Kidney capillary endothelial cell (primary cell): ENCODE measurements at regions not wholly inside any gene's neighbourhood (a gene's known extent, or its start where the extent isn't known, plus 50 kb on each side); places are given as distances from the start of the nearest gene placed in this dataset.

Experiments
- DNase-seq: peaks from one replicate; pipeline ENCODE4 v3.0.0-alpha.2; 2018; ENCODE audit warnings: low spot score

DNA sequence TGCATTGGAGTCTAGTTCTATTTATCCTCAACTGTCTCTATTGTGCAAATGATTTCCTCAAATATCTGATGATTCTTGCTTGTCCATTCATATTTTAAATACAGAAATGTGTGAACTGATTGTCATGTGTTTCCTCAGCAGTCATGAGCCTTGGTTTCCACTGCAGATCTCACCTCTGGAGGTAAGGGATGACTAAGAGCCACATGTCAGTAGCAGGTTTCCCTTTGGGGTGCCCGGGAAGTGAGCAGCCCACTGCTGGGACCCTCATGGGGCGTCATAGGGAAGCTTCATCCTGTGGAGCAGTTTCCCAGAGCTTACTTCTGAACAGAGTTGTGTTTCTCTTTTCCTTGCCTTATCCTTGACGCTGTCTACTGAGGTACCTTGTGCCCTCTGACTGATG, 149.2 kb upstream of the TOPAZ1 start:
- no peak for DNase-seq

DNA sequence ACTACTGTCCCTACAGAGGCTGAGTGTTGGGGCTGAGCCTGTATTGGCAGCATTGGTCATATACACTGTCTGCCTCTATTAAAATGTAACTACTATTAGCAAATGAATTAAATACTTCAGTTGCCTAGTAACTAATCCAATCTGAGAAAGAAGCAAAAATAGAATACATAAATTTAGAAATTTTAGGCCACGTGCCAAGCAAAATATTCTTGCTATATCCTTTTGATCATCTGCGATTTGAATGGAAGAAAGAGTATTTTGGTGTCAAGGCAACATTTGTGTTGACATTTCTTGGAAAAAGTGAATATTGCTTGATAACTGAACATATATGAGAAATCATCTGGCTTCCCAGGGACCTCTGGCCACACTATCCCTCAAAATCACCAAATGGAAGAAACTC, 148.2 kb upstream of the TOPAZ1 start:
- no peak for DNase-seq

DNA sequence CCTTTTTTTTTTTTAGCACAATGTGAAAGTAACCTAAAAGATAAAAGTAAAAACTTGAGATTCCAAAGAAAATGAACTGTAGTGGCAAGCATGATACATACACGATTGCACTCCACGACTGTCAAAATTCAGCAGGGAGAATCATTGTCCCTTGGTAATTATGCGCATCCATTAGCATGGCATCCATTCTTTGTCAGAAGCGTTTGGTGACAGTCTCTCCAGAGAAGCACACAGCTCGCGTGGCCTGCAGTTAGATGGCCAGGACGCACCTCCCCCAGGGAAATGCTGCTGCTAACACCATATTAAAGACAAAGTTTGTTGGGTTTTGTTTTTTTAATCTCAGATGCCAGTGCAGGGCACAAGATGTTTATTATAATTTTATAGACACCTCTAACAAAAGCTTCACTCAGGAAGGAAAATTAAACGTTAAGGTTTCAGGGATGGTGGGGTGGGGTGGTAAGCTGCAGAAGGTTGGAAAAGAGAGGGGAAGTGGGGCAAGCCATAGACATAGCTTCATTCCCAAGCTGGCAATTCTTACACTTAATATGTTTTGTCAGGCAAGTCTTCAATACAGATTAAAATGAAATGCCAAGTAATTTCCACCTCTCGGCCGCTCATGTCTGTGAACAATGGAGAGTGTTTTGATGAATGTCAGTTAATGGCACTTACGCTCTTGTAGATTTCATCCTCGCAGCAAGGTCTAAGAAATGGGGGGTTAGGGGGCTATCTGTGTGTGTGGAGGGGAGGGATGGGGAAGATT, 142.8 kb upstream of the TOPAZ1 start:
- no peak for DNase-seq

DNA sequence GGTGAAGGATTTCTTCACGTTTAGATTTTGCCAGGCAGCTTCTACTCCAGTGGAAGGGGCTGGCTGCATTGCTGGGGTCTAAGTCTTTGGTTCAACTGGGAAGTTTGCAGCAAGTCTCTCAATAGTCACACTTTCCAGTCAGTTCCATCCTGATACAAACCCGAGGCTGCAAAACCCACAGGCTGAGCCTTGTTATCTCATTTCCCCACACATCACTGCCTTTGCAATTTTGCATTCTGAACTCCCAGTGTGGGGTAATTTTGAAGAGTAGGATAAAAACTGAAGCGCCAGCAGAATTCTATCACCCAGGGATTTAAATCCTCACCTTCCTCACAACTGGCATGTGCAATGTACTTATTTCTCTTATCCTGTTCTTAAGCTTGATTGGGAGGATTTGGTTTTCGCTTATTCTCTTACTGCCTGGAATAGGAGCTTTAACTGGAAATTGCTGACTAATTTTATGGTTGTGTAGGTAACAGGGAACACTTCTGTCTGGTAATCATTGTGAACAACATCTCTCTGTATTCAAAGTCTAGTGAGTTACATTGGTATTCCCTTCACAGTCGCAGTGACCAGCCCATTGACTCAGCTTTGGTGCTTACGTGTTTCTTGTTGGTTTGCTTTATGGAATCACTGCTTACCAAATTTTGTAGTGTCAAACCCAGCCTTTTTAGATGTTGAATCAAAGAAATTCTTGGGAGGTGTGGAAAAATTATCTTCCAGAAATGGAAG, 142.0 kb upstream of the TOPAZ1 start:
- no peak for DNase-seq

DNA sequence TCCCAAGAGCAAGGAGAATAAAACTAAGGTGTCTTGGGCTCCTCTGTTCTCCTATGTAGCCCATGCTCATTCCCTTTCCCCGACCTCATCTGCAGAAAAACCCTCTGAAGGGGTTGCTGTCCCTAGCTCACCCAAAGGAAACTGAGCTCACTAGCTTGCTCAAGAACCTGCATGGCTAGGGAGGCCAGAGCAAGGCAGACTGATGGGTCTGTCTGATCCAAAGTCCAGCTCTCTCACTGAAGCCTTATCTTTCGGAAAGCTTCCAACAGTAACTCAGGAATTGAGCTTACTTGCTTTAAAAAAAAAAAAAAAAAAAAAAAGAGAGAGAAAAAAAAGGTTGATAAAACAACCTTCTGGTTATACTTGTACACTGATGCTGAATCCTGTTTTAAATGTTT, 141.4 kb upstream of the TOPAZ1 start:
- DNase-seq = no peak

DNA sequence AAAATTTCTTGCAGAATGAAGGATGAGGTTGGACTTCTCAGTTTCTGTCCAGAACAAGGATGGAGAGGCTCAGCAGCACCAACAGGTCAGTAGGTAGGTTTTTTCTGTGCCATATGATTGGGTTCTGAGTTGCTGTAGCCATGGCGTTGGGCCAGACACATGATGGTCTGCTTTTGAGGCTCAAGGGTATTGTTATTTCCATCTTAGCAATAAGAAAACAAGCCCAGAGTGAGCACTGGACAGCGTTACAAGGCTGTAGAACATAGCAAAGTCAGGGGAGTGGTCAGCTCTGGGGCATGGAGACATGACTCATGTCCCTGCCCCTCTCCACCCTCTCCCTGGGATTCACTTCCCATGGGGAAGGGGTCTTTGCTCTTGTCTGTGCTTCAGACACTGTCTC, 137.6 kb upstream of the TOPAZ1 start:
- DNase-seq = no peak

DNA sequence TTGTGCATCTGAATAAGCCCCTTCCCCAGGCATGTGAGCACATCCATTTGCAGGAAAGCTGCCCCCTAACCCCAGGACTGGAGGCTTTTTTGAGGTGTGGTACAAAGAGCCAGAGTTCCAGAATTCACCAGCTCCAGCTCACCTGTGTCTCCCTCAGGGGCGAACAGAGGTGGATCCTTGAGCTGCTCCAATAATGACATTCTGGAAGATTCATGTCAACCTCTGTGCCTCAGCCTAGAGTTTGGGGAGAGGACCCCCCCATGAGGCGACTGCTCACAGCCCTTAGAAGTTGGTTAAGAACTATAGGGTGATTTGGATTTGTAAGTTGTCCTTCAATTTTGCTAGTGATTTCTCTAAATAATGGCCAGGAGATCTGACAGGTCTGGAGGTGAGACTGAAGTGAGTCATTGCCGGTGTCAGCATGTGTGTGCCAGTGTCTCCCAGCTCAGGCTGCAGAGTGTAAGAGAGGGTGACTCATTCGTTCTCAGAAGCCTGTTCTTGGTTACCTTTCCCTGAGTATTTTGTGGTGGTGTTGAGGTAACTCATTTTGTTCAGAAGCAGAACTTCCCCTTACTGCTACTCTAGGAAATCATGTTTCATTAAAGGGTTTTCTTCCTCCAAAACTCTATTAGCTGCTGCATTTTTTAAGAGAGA, 136.9 kb upstream of the TOPAZ1 start:
- peak; percentile 1 for DNase-seq

DNA sequence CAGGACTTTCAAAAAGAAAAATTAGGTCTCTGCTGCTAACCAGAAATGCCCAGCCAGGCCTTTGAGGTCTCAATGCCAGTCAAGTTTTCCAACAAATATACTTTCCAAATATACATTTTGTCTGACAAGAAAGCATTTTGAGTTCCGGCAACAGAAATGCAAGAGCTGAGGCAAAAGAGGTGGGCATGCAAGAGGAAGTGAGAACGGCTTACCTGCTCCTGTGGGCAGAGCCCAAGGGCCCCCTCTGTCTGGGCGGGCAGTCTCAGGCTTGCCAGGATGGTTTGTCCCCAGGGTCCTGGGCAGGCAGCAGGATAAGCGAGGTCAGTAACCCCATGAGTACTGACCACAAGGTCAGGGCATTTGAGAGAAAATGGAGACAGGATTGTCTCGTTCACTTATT, 136.1 kb upstream of the TOPAZ1 start:
- DNase-seq = no peak

DNA sequence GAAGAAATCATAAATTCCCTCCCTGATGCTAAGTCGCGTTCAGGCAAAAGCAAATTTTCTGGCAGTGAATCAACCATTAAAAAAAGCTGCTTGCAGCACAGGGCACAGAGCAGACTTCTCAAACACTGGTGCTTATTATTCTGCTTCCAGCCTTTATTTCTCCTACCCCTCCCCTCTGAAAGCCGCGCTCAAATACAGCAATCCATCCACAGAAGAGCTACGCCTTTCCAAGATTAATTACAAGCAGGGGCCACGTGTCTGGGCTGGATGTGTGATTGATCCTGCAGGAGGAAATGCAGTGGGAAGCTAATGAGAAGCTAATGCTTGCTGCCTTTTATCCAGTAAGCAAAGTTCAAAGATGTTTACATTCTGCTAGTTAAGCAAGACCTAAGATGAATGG, 134.9 kb upstream of the TOPAZ1 start:
- DNase-seq = no peak

DNA sequence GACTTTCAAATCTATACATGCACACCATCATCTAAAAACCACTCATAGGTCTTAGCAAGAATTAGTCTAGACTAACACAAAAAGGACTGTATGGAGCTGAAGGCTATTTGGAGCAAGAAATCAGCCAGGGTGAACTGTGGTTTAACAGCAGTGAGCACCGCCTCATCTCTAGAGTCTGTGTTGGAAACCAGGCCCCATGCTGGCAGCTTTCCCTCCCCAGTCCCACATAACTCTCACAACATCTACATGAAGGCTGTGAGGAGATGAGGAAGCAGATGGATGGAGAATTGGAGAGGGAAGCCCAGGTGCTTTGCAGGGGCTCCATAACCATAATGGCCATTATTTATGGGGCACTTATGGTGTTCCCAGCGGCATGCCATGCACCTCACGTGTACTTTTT, 133.2 kb upstream of the TOPAZ1 start:
- no peak for DNase-seq

DNA sequence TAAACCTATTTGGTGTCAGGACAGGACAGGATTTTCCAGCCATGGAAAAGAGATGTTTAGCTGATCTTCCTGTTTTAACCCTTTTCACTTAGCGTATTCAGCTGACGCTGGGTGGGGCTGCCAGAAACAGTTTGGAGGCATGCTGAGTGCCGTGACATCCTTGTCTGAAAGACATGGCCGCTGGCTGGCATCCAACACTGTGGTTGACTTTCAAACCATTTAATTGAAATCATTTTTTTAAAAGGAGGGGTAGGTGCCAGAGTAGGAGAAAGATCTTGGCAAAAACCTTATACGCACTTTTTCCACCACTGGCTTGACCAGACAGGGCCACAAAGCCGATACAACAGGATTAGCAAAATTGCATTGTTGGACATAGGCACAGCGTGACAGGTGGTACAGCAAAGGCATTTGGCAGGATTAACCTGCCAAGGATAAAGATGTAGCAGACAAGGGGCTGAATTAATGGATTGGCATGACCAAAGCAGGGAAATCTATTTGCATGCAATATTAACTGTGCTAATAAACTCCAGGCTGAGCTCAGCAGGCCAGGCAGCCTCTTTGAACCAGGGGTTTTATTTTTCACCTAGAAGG, 131.8 kb upstream of the TOPAZ1 start:
- no peak for DNase-seq

DNA sequence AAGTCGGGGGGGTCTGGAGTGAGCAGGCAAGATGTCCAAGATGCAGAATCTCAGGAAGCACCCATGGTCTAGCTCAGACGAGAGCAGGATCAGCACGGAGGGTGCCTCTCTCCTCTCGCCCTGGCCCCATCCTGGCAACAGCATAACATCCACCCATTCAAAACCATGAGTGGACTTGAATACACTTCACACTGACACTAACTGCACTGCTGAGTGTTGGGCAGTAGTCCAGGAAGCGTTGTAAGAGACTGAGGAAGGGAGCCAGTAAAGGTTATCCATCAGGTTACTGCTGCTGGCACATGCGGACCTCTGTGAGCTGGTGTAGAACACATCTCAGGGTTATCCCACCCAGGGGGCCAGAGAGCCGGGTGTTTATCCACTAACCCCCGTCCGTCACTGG, 131.0 kb upstream of the TOPAZ1 start:
- DNase-seq = no peak

DNA sequence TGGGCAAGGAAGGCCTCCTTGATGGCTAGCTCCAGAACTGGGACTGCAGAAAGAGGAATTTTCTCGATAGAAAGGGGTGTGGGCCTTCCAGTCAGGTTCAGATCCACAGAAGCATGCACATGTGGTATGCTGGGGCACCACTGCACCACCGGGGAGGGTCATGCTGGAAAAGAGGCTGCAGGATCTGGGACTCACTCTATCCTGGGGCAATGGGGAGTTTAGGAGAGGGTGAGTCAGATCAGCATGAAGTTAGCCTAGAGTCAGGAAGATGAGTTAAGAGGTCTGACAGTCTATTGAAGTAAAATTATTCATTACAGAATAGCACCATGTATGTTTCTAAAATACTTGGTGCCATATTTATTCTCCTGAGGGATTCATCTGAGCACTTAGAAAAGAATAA, 130.2 kb upstream of the TOPAZ1 start:
- DNase-seq = no peak

DNA sequence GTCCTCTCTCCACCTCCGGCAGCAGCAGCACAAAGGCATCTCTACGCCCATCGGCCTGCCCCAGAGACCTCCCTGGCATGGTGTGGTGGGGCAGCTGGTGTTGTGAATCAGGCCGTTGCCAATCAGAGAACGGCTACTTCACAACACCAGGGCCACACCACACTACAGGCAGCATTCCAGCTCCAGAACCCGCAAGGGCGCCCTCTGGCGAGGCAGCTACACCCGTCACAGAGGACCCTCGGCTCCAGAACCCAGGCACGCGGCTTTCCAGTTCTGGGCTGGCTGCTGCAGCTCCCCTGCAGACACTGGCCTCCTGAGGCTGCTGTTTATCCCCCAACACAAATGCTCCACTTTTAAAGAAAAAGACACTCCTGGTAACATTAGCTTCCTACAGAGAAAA, 127.5 kb upstream of the TOPAZ1 start:
- peak; percentile 10 for DNase-seq

DNA sequence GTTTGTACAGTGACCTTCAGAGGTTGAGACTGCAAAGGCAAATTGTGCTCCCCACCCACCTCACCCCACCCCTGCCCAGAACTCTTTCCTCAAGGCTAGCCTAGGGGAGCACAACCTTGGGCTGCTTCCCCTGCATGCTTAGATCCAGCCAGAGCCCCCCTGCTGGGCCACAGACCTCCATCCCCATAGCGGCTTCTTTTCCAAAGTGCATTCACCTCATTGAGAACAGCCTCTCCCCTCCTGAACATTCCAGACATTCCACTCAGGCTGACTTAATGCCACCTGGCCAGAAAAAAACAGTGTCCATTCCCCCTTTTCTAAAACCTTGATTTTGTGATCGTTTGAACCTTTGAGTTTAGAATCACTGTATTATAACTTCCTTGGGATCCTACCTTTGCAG, 124.4 kb upstream of the TOPAZ1 start:
- DNase-seq = no peak

DNA sequence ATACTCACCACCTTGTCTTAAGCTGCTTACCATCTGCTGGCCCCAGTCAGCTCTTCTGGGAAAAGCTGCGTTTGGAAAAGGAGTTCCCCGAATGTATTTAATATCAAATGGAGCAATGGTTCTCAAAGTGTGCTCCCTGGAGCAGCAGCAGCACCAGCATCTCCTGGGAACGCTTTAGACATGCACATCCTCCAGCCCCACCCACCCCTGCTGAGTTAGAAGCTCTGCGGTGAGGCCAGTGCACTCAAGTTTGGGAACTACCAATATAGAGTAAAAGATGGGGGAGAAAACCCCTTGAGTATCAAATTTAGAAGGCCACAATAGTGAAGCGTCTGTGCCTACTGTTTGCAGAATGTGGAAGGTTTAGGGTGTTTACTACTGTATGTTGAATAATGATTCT, 124.0 kb upstream of the TOPAZ1 start:
- no peak for DNase-seq

DNA sequence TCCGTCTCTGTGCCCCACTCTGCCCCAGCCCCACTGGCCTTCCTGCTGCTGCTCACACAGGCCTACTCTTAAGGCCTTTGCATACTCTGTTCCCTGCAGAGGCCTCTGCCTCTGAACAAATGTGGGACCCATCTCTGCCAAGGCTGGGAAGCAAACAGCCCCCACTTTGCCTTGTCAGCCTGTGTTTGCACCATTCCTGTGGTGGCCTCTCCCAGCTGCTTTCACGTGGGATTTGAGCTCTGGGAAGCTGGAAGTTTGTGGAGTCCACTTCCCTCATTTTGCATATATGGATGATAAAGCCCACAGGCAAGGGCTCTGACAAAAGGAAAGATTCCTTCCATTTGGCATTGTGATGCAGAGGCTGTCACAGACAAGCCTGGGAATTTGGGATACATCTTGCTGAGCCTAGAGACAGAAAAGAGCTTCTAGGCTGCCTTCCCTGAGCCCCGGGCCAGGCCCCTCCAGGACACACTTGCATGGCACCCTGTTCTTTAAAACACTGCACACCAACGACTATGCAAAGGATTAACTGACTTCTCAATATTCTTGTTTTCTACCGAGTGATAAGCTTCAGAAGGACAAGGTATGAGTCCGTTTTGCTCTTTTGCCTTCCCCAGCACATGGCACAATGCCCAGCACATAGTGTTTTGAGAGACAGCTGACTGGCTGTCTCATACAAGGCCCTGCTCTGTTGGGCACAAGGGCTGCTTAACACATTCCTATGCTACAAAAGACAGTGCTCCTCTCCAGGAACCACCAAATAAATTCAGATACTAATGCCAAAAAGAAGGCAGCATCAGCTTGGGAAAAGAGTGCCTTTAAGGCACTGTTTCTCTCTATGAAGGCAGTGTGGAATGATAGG, 120.7 kb upstream of the TOPAZ1 start:
- DNase-seq = no peak

DNA sequence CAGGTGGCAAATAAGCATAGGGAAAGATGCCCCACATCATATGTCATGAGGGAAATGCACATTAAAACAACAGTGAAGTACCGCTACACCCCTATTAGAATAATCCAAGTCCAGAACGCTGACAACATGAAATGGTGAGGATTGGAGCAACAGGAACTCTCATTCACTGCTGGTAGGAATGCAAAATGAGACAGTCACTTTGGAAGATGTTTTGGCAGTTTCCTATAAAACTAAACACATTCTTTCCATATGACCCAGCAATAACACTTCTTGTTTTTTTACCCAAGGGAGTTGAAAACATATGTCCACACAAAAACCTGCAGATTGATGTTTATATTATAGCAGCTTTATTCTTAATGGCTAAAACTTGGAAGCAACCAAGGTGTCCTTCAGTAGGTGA, 116.4 kb upstream of the TOPAZ1 start:
- DNase-seq = no peak

DNA sequence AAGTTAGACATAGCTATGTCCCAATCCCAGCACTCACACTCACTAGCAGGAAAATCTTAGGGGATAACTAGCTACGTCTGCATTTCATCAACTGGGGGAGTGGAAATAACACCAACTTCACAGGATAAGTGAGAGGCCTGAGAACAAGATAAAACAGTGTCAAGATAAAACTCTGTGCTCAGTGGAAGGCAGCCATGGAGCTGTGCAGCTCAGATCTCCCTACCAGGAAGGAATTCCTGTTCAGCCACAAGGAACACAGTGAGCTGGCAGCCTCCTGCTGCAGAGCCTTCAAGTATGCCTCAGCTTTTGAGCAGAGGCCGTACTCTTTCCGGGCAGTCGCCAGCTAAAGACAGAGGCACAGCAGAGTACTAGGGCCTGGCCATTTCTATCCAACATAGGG, 115.8 kb upstream of the TOPAZ1 start:
- DNase-seq = no peak

DNA sequence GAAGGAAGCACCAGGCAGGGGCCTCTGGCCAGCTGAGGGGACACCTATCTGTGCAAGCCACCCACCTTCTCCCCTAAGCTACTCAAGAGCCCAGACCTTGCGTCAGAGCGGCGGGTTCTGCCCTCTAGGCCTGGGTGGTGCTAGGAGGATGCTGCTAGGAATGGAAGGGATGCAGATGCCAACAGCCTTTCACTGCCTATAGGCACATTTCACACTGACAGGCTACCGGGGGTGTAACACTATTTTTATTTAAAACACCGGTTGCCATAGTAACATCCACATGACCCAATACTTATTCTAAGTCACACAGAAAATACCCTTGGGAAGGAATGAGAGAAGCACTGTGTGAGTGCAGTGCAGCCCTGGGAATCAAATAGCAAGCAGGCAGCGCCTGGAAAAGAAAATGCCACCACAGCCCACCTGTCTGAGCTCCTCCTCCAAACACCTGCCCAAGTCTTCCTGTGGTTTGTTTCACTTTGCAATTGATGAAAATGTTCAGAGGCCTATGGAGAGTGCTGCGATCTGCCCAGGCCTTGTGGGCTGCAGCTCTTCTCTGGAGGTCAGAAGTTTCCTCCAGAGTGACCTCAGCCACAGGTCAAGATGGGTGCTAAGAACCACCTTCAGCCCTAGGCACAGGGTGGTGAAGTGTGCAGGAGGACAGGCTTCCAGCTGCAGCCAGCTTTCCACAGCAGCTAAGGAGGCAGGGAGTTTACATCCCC, 113.5 kb upstream of the TOPAZ1 start:
- DNase-seq = no peak

DNA sequence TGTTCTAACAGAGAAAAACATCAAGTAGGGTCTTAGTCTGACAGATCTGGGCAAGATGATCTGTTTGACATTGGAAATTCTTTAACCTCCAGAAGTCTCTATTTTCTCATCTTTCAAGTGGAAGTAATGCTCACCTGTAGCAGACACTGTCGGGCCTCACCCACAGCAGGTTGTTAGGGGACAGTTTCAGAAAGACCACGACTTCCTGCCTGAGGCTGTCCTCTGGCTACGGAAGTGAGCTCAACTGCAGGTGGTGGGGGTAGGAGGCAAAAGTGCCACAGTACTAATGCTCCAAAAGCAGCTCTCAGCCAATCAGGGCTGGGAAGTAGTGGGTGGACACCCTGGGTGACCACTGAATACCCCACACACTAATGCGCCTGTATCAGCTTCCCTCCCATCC, 111.4 kb upstream of the TOPAZ1 start:
- DNase-seq = no peak
